NCI-H146 (cell line): ENCODE measurements at regions not wholly inside any gene's neighbourhood (a gene's known extent, or its start where the extent isn't known, plus 50 kb on each side); places are given as distances from the start of the nearest gene placed in this dataset.
"Not testable (repeated sequence)": the region's sequence is repeated elsewhere in the genome, so short reads cannot be mapped to it uniquely, and the experiment has no call there.

Experiments used
- DNase-seq: peaks from one replicate; lab custom pipeline; 2025; lab: John Stamatoyannopoulos, UW

- DNase-seq = no peak
These were observed 218.2 kb downstream of the RPL10L start for GRCh38 chr14:46433381-46433780.

- DNase-seq = no peak
These were observed 219.1 kb downstream of the RPL10L start for GRCh38 chr14:46432516-46432915.

- no peak for DNase-seq
These were observed 234.5 kb downstream of the RPL10L start for GRCh38 chr14:46417066-46417465.

- no peak for DNase-seq
These were observed 246.4 kb downstream of the RPL10L start for GRCh38 chr14:46404865-46405811.

GRCh38 chr14:46402001-46402690 is 249.4 kb downstream of the RPL10L start:
- DNase-seq = not testable (repeated sequence)

GRCh38 chr14:46401066-46401465 is 250.5 kb downstream of the RPL10L start:
- DNase-seq = no peak

GRCh38 chr14:46399049-46399448 is 252.5 kb downstream of the RPL10L start:
- no peak for DNase-seq

- DNase-seq = no peak
These were observed 267.0 kb downstream of the RPL10L start for GRCh38 chr14:46384611-46385010.

- no peak for DNase-seq
These were observed 269.9 kb downstream of the RPL10L start for GRCh38 chr14:46381674-46382073.

- DNase-seq = no peak
These were observed 273.3 kb downstream of the RPL10L start for GRCh38 chr14:46378248-46378647.

GRCh38 chr14:46377305-46377704 is 274.3 kb downstream of the RPL10L start:
- DNase-seq = no peak

- no peak for DNase-seq
These were observed 282.2 kb downstream of the RPL10L start for GRCh38 chr14:46369391-46369790.

- no peak for DNase-seq
These were observed 283.3 kb downstream of the RPL10L start for GRCh38 chr14:46368275-46368674.

GRCh38 chr14:46352844-46353243 is 298.7 kb downstream of the RPL10L start:
- no peak for DNase-seq

- no peak for DNase-seq
These were observed 307.1 kb downstream of the RPL10L start for GRCh38 chr14:46344327-46344937.

GRCh38 chr14:46325777-46326176 is 325.8 kb downstream of the RPL10L start:
- DNase-seq = no peak

GRCh38 chr14:46325157-46325556 is 326.4 kb downstream of the RPL10L start:
- DNase-seq = no peak

GRCh38 chr14:46323404-46323762 is 328.2 kb downstream of the RPL10L start:
- DNase-seq = no peak

- DNase-seq = no peak
These were observed 328.7 kb downstream of the RPL10L start for GRCh38 chr14:46322730-46323403.

- DNase-seq = no peak
These were observed 329.5 kb downstream of the RPL10L start for GRCh38 chr14:46322076-46322475.

GRCh38 chr14:46306267-46306666 is 345.3 kb downstream of the RPL10L start:
- DNase-seq = no peak

GRCh38 chr14:46300765-46301164 is 350.8 kb downstream of the RPL10L start:
- no peak for DNase-seq
